ENCODE measurements at regions not wholly inside any gene's neighbourhood (a gene's known extent, or its start where the extent isn't known, plus 50 kb on each side); places are given as distances from the start of the nearest gene placed in this dataset.
A peak's percentile ranks its signal among the peaks of the same experiment; 100 is the strongest.
"Not testable (repeated sequence)": the region's sequence is repeated elsewhere in the genome, so short reads cannot be mapped to it uniquely, and the experiment has no call there.

GRCh38 chr10:29388112-29388511 lies 99.2 kb downstream of the LYZL1 start:
- not testable (repeated sequence) for H3K9me3 Mint-ChIP-seq; ATAC-seq; H3K4me1 Mint-ChIP-seq; H3K27ac Mint-ChIP-seq; DNase-seq (ENCODE audit: low spot score in 2 of 2); H3K36me3 Mint-ChIP-seq; H3K4me3 Mint-ChIP-seq

- no peak overlapping the region for H3K27ac Mint-ChIP-seq
- H3K4me3 Mint-ChIP-seq: no peak overlapping the region
- no peaks in the 10 kb centered on the region for H3K4me1 Mint-ChIP-seq
- H3K9me3 Mint-ChIP-seq: no peaks in the 10 kb centered on the region
- no peak for DNase-seq (ENCODE audit: low spot score in 2 of 2)
- no peak for ATAC-seq
- no peaks in the 10 kb centered on the region for H3K36me3 Mint-ChIP-seq
These were observed 100.6 kb downstream of the LYZL1 start for GRCh38 chr10:29389493-29389892.

GRCh38 chr10:29389935-29390334 lies 101.1 kb downstream of the LYZL1 start:
- ATAC-seq (no peak), DNase-seq (ENCODE audit: low spot score in 2 of 2) (no peak)
- Mint-ChIP-seq H3K27ac (no peak overlapping the region), H3K9me3 (no peaks in the 10 kb centered on the region), H3K4me1 (no peaks in the 10 kb centered on the region), H3K36me3 (no peaks in the 10 kb centered on the region), H3K4me3 (no peak overlapping the region)

- H3K9me3 Mint-ChIP-seq: no peaks in the 10 kb centered on the region
- ATAC-seq: no peak
- DNase-seq (ENCODE audit: low spot score in 2 of 2): no peak
- no peak overlapping the region for H3K4me3 Mint-ChIP-seq
- H3K4me1 Mint-ChIP-seq: no peaks in the 10 kb centered on the region
- no peak overlapping the region for H3K27ac Mint-ChIP-seq
- no peaks in the 10 kb centered on the region for H3K36me3 Mint-ChIP-seq
These were observed 103.6 kb downstream of the LYZL1 start for GRCh38 chr10:29392376-29393021.

- DNase-seq (ENCODE audit: low spot score in 2 of 2) (no peak), ATAC-seq (peak; percentile 33)
- Mint-ChIP-seq H3K4me3 (no peak overlapping the region), H3K9me3 (no peaks in the 10 kb centered on the region), H3K36me3 (no peaks in the 10 kb centered on the region), H3K4me1 (no peaks in the 10 kb centered on the region), H3K27ac (no peak overlapping the region)
These were observed 105.6 kb downstream of the LYZL1 start for GRCh38 chr10:29394321-29394932.

- Mint-ChIP-seq H3K4me1 (no peaks in the 10 kb centered on the region), H3K27ac (no peak overlapping the region), H3K4me3 (no peak overlapping the region), H3K9me3 (no peaks in the 10 kb centered on the region), H3K36me3 (no peaks in the 10 kb centered on the region)
- peak; percentile 27 for ATAC-seq
- DNase-seq (ENCODE audit: low spot score in 2 of 2): no peak
These were observed 106.5 kb downstream of the LYZL1 start for GRCh38 chr10:29395409-29395808.

GRCh38 chr10:29397221-29397620 lies 108.4 kb downstream of the LYZL1 start:
- no peaks in the 10 kb centered on the region for H3K9me3 Mint-ChIP-seq
- H3K27ac Mint-ChIP-seq: no peak overlapping the region
- no peaks in the 10 kb centered on the region for H3K36me3 Mint-ChIP-seq
- DNase-seq (ENCODE audit: low spot score in 2 of 2) (no peak), ATAC-seq (no peak)
- no peaks in the 10 kb centered on the region for H3K4me1 Mint-ChIP-seq
- H3K4me3 Mint-ChIP-seq: no peak overlapping the region

- Mint-ChIP-seq H3K27ac (no peak overlapping the region), H3K36me3 (no peaks in the 10 kb centered on the region), H3K4me3 (no peak overlapping the region), H3K9me3 (no peaks in the 10 kb centered on the region), H3K4me1 (no peaks in the 10 kb centered on the region)
- DNase-seq (ENCODE audit: low spot score in 2 of 2) (no peak), ATAC-seq (no peak)
These were observed 114.3 kb downstream of the LYZL1 start for GRCh38 chr10:29403208-29403607.

GRCh38 chr10:29407280-29407858 lies 118.5 kb downstream of the LYZL1 start:
- Mint-ChIP-seq H3K9me3 (no peaks in the 10 kb centered on the region), H3K27ac (no peak overlapping the region), H3K4me1 (peaks cover 21% of the 10 kb centered on the region), H3K4me3 (no peak overlapping the region), H3K36me3 (no peaks in the 10 kb centered on the region)
- ATAC-seq: no peak
- no peak for DNase-seq (ENCODE audit: low spot score in 2 of 2)
